ENCODE measurements at regions not wholly inside any gene's neighbourhood (a gene's known extent, or its start where the extent isn't known, plus 50 kb on each side); places are given as distances from the start of the nearest gene placed in this dataset.
"Not testable (repeated sequence)": the region's sequence is repeated elsewhere in the genome, so short reads cannot be mapped to it uniquely, and the experiment has no call there.

GRCh38 chr15:95202569-95203349 lies 971.4 kb downstream of the MCTP2 start:
- Histone ChIP-seq H3K4me1 (ENCODE audit: insufficient read depth, low read length, poor library complexity, severe bottlenecking) (no peaks in the 10 kb centered on the region), H3K27ac (ENCODE audit: low read depth, low read length, poor library complexity, severe bottlenecking) (no peak overlapping the region), H3K9me3 (ENCODE audit: low read depth, low read length, poor library complexity, severe bottlenecking) (peaks cover 11% of the 10 kb centered on the region), H3K4me3 (ENCODE audit: low read depth, low read length, poor library complexity, severe bottlenecking) (no peak overlapping the region), H3K27me3 (replicated peaks; ENCODE audit: insufficient read depth, low read depth, low read length, poor library complexity) (no peaks in the 10 kb centered on the region), H3K36me3 (ENCODE audit: insufficient read depth, low read length, poor library complexity, severe bottlenecking) (no peaks in the 10 kb centered on the region)
- intact Hi-C loops (cut with micrococcal nuclease; ENCODE audit: unreplicated experiment), result no loop called here
- no peak for TF ChIP-seq CTCF (conservative IDR thresholded peaks at IDR 0.05; ENCODE audit: low read depth, low read length)
- TF ChIP-seq EZH2 (IDR thresholded peaks at IDR 0.05; ENCODE audit: borderline replicate concordance, low read depth, low read length, poor library complexity, severe bottlenecking), result no peak
- ChIA-PET CTCF (no interaction called here), POLR2A (ENCODE audit: low non-redundant PET) (no interaction called here)
- no peak for DNase-seq (ENCODE audit: low spot score)
- no TSS peak for BruUV-seq (replicated peaks)

DNA sequence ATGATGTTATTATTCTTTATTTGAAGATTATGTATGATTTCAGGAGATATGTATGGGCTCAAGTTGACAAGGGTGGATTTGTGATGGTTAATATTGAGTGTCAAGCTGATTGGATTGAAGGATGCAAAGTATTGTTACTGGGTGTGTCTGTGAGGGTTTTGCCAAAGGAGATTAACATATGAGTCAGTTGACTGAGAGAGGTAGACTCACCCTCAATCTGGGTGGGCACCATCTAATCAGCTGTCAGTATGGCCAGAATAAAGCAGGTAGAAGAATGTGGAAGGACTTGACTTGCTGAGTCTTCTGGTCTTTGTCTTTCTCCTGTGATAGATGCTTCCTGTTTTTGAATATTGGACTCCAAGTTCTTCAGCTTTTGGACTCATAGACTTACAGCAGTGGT lies 973.7 kb downstream of the MCTP2 start:
- POLR2A ChIA-PET (ENCODE audit: low non-redundant PET), result no interaction called here
- DNase-seq (ENCODE audit: low spot score), result no peak
- CTCF ChIA-PET, result no interaction called here
- Histone ChIP-seq H3K4me3 (ENCODE audit: low read depth, low read length, poor library complexity, severe bottlenecking) (no peak overlapping the region), H3K27ac (ENCODE audit: low read depth, low read length, poor library complexity, severe bottlenecking) (no peak overlapping the region), H3K9me3 (ENCODE audit: low read depth, low read length, poor library complexity, severe bottlenecking) (peaks cover 11% of the 10 kb centered on the region), H3K4me1 (ENCODE audit: insufficient read depth, low read length, poor library complexity, severe bottlenecking) (no peaks in the 10 kb centered on the region), H3K27me3 (replicated peaks; ENCODE audit: insufficient read depth, low read depth, low read length, poor library complexity) (no peaks in the 10 kb centered on the region), H3K36me3 (ENCODE audit: insufficient read depth, low read length, poor library complexity, severe bottlenecking) (no peaks in the 10 kb centered on the region)
- no peak for TF ChIP-seq EZH2 (IDR thresholded peaks at IDR 0.05; ENCODE audit: borderline replicate concordance, low read depth, low read length, poor library complexity, severe bottlenecking)
- TF ChIP-seq CTCF (conservative IDR thresholded peaks at IDR 0.05; ENCODE audit: low read depth, low read length), result no peak
- no TSS peak for BruUV-seq (replicated peaks)
- intact Hi-C loops (cut with micrococcal nuclease; ENCODE audit: unreplicated experiment), result no loop called here

DNA sequence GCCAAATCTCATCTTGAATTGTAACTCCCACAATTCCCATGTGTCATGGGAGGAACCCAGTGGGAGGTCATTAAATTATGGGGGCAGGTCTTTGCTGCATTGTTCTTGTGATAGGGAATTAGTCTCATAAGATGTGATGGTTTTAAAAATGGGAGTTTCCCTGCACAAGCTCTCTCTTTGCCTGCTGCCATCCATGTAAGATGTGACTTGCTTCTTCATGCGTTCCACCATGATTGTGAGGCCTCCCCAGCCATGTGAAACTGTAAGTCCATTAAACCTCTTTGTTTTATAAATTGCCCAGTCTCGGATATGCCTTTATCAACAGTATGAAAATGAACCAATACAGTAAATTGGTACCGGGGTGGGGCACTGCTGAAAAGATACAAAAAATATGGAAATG lies 974.5 kb downstream of the MCTP2 start:
- H3K4me3 ChIP-seq (ENCODE audit: low read depth, low read length, poor library complexity, severe bottlenecking); DNase-seq (ENCODE audit: low spot score); POLR2A ChIA-PET (ENCODE audit: low non-redundant PET); H3K4me1 ChIP-seq (ENCODE audit: insufficient read depth, low read length, poor library complexity, severe bottlenecking); H3K27ac ChIP-seq (ENCODE audit: low read depth, low read length, poor library complexity, severe bottlenecking); H3K36me3 ChIP-seq (ENCODE audit: insufficient read depth, low read length, poor library complexity, severe bottlenecking); intact Hi-C loops (cut with micrococcal nuclease; ENCODE audit: unreplicated experiment); H3K27me3 ChIP-seq (replicated peaks; ENCODE audit: insufficient read depth, low read depth, low read length, poor library complexity); CTCF ChIA-PET; BruUV-seq (replicated peaks): not testable (repeated sequence)
- peaks cover 11% of the 10 kb centered on the region for H3K9me3 ChIP-seq (ENCODE audit: low read depth, low read length, poor library complexity, severe bottlenecking)

- TF ChIP-seq EZH2 (IDR thresholded peaks at IDR 0.05; ENCODE audit: borderline replicate concordance, low read depth, low read length, poor library complexity, severe bottlenecking) (no peak), CTCF (conservative IDR thresholded peaks at IDR 0.05; ENCODE audit: low read depth, low read length) (no peak)
- Histone ChIP-seq H3K4me3 (ENCODE audit: low read depth, low read length, poor library complexity, severe bottlenecking) (no peak overlapping the region), H3K4me1 (ENCODE audit: insufficient read depth, low read length, poor library complexity, severe bottlenecking) (no peaks in the 10 kb centered on the region), H3K27ac (ENCODE audit: low read depth, low read length, poor library complexity, severe bottlenecking) (no peak overlapping the region), H3K27me3 (replicated peaks; ENCODE audit: insufficient read depth, low read depth, low read length, poor library complexity) (no peaks in the 10 kb centered on the region), H3K36me3 (ENCODE audit: insufficient read depth, low read length, poor library complexity, severe bottlenecking) (no peaks in the 10 kb centered on the region), H3K9me3 (ENCODE audit: low read depth, low read length, poor library complexity, severe bottlenecking) (peaks cover 11% of the 10 kb centered on the region)
- BruUV-seq (replicated peaks), result no TSS peak
- POLR2A ChIA-PET (ENCODE audit: low non-redundant PET), result no interaction called here
- CTCF ChIA-PET, result no interaction called here
- no peak for DNase-seq (ENCODE audit: low spot score)
- intact Hi-C loops (cut with micrococcal nuclease; ENCODE audit: unreplicated experiment), result no loop called here
Measured at GRCh38 chr15:95208071-95208470, 976.7 kb downstream of the MCTP2 start.
